Lower leg skin (tissue), 3 donors: ENCODE measurements at regions not wholly inside any gene's neighbourhood (a gene's known extent, or its start where the extent isn't known, plus 50 kb on each side); places are given as distances from the start of the nearest gene placed in this dataset.

ENCODE experiments used
- POLR2A ChIP-seq, 2 donors: fragments of 450-650 bp; IDR thresholded peaks; one replicate each; pipeline ENCODE4 v1.6.1; 2016 to 2017; ENCODE audit warnings: antibody characterized with exemption in 2 of 2, mild to moderate bottlenecking in 1 of 2, moderate library complexity in 1 of 2
- TF ChIP-seq, protein P1 (sequence below), 3 donors: fragments of 450-650 bp; IDR thresholded peaks; one replicate each; pipeline ENCODE4 v1.5.1; 2016; ENCODE audit warnings: antibody characterized with exemption in 3 of 3, mild to moderate bottlenecking in 3 of 3, moderate library complexity in 2 of 3

DNA sequence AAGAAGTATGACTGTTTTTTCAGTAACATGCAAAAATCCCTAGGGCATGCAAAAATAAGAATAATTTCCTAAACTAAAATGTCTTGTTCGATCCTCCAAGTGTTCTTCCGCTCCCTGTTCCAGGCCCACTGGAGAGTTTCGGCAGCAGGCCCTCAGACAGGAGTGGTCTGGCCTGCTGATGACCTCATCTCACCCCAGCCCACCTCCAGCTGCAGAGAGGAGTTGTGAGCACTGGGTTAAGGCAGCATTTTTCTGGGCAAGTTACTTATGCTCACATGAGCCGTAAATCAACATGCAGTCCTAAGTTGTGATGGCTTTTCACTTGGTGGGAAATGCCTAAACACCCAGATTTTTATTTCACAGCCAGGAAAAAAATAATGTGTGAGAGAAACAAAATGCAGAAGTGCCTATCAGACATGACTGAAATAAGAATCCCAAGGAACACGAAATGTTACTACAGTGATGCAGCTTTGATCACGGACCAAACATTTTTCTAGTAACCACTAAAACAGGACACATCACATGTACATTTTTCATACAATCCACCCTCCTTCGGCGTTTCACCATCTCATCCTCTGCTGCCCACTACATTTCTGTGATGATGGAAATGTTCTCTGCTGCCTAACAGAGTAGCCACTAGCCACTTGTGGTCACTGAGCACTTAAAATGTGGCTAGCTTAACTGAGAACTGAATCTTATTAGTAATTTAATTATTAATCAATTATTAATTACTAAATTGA, 153.3 kb upstream of the TBL1X start:
- TF ChIP-seq, protein P1, sequence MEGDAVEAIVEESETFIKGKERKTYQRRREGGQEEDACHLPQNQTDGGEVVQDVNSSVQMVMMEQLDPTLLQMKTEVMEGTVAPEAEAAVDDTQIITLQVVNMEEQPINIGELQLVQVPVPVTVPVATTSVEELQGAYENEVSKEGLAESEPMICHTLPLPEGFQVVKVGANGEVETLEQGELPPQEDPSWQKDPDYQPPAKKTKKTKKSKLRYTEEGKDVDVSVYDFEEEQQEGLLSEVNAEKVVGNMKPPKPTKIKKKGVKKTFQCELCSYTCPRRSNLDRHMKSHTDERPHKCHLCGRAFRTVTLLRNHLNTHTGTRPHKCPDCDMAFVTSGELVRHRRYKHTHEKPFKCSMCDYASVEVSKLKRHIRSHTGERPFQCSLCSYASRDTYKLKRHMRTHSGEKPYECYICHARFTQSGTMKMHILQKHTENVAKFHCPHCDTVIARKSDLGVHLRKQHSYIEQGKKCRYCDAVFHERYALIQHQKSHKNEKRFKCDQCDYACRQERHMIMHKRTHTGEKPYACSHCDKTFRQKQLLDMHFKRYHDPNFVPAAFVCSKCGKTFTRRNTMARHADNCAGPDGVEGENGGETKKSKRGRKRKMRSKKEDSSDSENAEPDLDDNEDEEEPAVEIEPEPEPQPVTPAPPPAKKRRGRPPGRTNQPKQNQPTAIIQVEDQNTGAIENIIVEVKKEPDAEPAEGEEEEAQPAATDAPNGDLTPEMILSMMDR (IDR thresholded peaks at IDR 0.05) = no peak
- no peak for TF ChIP-seq POLR2A (IDR thresholded peaks at IDR 0.05)
